Renal cortex interstitium (tissue), 11 donors: ENCODE measurements at regions not wholly inside any gene's neighbourhood (a gene's known extent, or its start where the extent isn't known, plus 50 kb on each side); places are given as distances from the start of the nearest gene placed in this dataset.

Source experiments
- DNase-seq, 11 donors: peaks; one replicate each; pipeline ENCODE4 v3.0.0-alpha.2; 2013; ENCODE audit warnings: low read depth in 9 of 11, low spot score in 4 of 11; ENCODE audit errors: extremely low read depth in 1 of 11

- no peak for DNase-seq
These were observed 95.5 kb upstream of the SPATA31D4 start for GRCh38 chr9:81832571-81833285.

- DNase-seq: no peak
These were observed 94.5 kb upstream of the SPATA31D4 start for GRCh38 chr9:81833563-81834345.

- no peak for DNase-seq
These were observed 86.9 kb upstream of the SPATA31D4 start for GRCh38 chr9:81841333-81841732.

GRCh38 chr9:81844131-81844567 is 84.1 kb upstream of the SPATA31D4 start:
- no peak for DNase-seq

- DNase-seq: no peak
These were observed 80.9 kb upstream of the SPATA31D4 start for GRCh38 chr9:81847181-81847915.

- DNase-seq: peak in 2 of 11 donors; percentile 30 to 45
These were observed 79.8 kb upstream of the SPATA31D4 start for GRCh38 chr9:81848472-81848871.

GRCh38 chr9:81849631-81850259 is 78.5 kb upstream of the SPATA31D4 start:
- no peak for DNase-seq

GRCh38 chr9:81850724-81851123 is 77.5 kb upstream of the SPATA31D4 start:
- no peak for DNase-seq

- no peak for DNase-seq
These were observed 76.9 kb upstream of the SPATA31D4 start for GRCh38 chr9:81851340-81851739.

- no peak for DNase-seq
These were observed 75.4 kb upstream of the SPATA31D4 start for GRCh38 chr9:81852820-81853219.

GRCh38 chr9:81855538-81855937 is 72.7 kb upstream of the SPATA31D4 start:
- DNase-seq: no peak

- DNase-seq: no peak
These were observed 69.4 kb upstream of the SPATA31D4 start for GRCh38 chr9:81858657-81859430.

GRCh38 chr9:81860581-81860980 is 67.6 kb upstream of the SPATA31D4 start:
- no peak for DNase-seq

GRCh38 chr9:81861644-81862043 is 66.6 kb upstream of the SPATA31D4 start:
- DNase-seq: no peak

- DNase-seq: no peak
These were observed 60.1 kb upstream of the SPATA31D4 start for GRCh38 chr9:81868145-81868544.

GRCh38 chr9:81871695-81872094 is 56.5 kb upstream of the SPATA31D4 start:
- no peak for DNase-seq

GRCh38 chr9:81874250-81874649 is 54.0 kb upstream of the SPATA31D4 start:
- peak in 4 of 11 donors; percentile 26 to 47 (median 40) for DNase-seq

- peak in 10 of 11 donors; percentile 37 to 84 (median 66) for DNase-seq
These were observed 53.3 kb upstream of the SPATA31D4 start for GRCh38 chr9:81874931-81875330.

GRCh38 chr9:81877047-81877446 is 51.2 kb upstream of the SPATA31D4 start:
- DNase-seq: no peak
